Mucosa of descending colon (tissue), 3 donors: ENCODE measurements at regions not wholly inside any gene's neighbourhood (a gene's known extent, or its start where the extent isn't known, plus 50 kb on each side); places are given as distances from the start of the nearest gene placed in this dataset.

ENCODE experiments used
- ATAC-seq: fragments of 200-7000 bp; cut with Tn5 transposase; one replicate; pipeline ENCODE4 v1.9.1; 2020; ENCODE audit warnings: mild to moderate bottlenecking, moderate library complexity
- DNase-seq, 3 donors: peaks; one replicate each; pipeline ENCODE4 v3.0.0-alpha.2; 2020
- H3K36me3 ChIP-seq: fragments of 200-600 bp; one replicate; pipeline ENCODE4 v1.8.0; 2021; ENCODE audit warnings: low read depth, mild to moderate bottlenecking
- H3K4me1 ChIP-seq: fragments of 200-600 bp; one replicate; pipeline ENCODE4 v1.8.0; 2021; ENCODE audit warnings: low read depth, mild to moderate bottlenecking
- H3K4me3 ChIP-seq: fragments of 200-600 bp; one replicate; pipeline ENCODE4 v1.8.0; 2021; ENCODE audit warnings: mild to moderate bottlenecking
- H3K9me3 ChIP-seq: fragments of 200-600 bp; one replicate; pipeline ENCODE4 v1.8.0; 2021; ENCODE audit warnings: mild to moderate bottlenecking
- CTCF ChIP-seq: fragments of 200-600 bp; IDR thresholded peaks from one replicate; pipeline ENCODE4 v1.8.0; 2022; ENCODE audit warnings: antibody characterized with exemption, mild to moderate bottlenecking
- intact Hi-C, 2 donors: fragments of 100-400 bp; cut with DNase I in 1 of 2; cut with micrococcal nuclease in 1 of 2; formaldehyde crosslinking; loops; one replicate each; pipeline versions ENCODE4 v1.11.0 to v1.11.1; 2022; cut with DNase I, micrococcal nuclease
- donor health status: DM: no; HTN: no; CAD: no; lungs with moderate emphysema.
- donor health status: DM: no; HTN: no; CAD: no.
- donor health status: DM: no; HTN: yes; CAD: no.

- no peak for ATAC-seq
- intact Hi-C loops: no loop called here
Measured at GRCh38 chr10:78411716-78412115, 378.1 kb downstream of the RPS24 start.

DNA sequence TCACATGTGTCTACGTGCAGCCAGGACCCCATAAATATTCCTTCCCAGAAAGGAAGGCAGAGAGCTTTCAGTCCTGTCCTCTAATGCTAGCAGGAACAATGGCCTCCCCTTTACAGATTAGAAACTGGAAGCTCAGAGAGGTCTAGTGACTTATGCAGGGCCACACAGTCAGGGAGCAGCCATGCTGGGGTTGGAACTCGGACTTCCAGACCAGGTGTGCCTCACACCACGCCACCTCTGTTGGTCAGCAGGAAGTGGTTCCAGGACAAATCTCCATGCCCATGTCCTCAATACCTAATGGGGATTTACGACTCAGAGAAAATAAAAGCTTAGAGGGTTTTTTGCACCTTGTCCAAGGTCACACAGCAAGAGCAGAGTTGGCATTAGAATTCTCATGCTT is 378.9 kb downstream of the RPS24 start:
- DNase-seq (no peak), ATAC-seq (no peak)
- Histone ChIP-seq H3K36me3 (no peaks in the 10 kb centered on the region), H3K4me3 (no peak overlapping the region), H3K4me1 (no peaks in the 10 kb centered on the region), H3K9me3 (no peaks in the 10 kb centered on the region)
- TF ChIP-seq CTCF: no peak
- intact Hi-C loops: no loop called here

More at GRCh38 chr10:78411716-78412115, 378.1 kb downstream of the RPS24 start:
- Histone ChIP-seq H3K9me3 (no peaks in the 10 kb centered on the region), H3K36me3 (no peaks in the 10 kb centered on the region), H3K4me1 (peaks cover 4% of the 10 kb centered on the region), H3K4me3 (no peak overlapping the region)
- TF ChIP-seq CTCF: no peak
- no peak for DNase-seq

DNA sequence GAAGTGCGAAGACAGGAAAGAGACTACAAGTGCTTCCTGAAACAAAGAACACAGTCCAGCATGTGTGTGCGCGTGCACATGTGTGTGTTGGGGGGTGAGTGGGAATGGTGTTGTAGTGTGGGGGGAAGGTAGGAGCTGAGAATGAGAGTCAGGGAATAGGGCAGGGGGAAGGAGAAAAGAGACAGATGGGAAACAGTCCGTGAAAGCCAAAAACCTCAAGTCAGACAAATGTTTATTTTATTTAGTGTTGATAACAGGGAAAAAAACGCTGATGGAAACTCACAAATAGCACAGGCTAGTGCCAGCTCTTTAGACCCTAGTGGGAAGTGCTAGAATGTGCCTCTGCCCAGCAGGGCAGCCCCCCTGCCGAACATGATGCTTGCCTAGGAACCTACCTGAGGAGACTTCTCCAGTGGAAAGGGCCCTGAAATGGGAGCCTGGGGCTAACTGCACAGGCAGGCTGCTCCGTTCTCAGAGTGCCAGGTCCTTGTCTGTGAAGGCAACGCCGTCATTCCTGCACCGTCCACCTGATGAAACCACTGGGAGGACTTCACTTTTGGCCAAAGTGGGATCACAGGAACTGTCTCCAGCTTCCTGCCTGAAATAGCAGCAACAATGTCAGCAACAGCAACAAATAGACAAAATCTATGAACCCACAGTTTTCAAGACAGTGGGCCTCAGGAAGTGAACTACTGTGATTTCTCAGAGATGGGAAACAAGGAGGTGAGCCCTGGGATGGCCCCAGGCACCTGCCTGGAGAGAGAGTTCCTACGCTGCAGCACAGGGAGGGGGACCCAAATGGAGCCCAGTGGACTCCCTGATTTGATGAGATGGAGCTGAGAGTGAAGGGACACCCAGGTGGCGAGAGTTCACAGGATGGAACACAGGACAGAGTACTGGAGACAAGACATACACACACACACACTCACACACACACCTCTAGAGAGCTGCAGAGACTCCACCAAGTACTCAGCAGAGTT is 379.7 kb downstream of the RPS24 start:
- no peak for ATAC-seq
- Histone ChIP-seq H3K4me1 (no peaks in the 10 kb centered on the region), H3K9me3 (no peaks in the 10 kb centered on the region), H3K36me3 (no peaks in the 10 kb centered on the region), H3K4me3 (no peak overlapping the region)
- DNase-seq: no peak
- intact Hi-C loops: no loop called here
- TF ChIP-seq CTCF: no peak

GRCh38 chr10:78414380-78414779 is 380.7 kb downstream of the RPS24 start:
- no peak for DNase-seq
- H3K9me3 ChIP-seq: no peaks in the 10 kb centered on the region
- TF ChIP-seq CTCF: no peak
- H3K4me1 ChIP-seq: no peaks in the 10 kb centered on the region
- no peaks in the 10 kb centered on the region for H3K36me3 ChIP-seq
- no peak overlapping the region for H3K4me3 ChIP-seq
- intact Hi-C loops: no loop called here
- ATAC-seq: no peak

GRCh38 chr10:78415111-78415510 is 381.4 kb downstream of the RPS24 start:
- DNase-seq (no peak), ATAC-seq (no peak)
- intact Hi-C loops: no loop called here
- TF ChIP-seq CTCF: no peak
- H3K36me3 ChIP-seq: no peaks in the 10 kb centered on the region
- no peaks in the 10 kb centered on the region for H3K4me1 ChIP-seq
- no peaks in the 10 kb centered on the region for H3K9me3 ChIP-seq
- no peak overlapping the region for H3K4me3 ChIP-seq
